Adrenal gland (tissue), 5 donors: ENCODE measurements at regions not wholly inside any gene's neighbourhood (a gene's known extent, or its start where the extent isn't known, plus 50 kb on each side); places are given as distances from the start of the nearest gene placed in this dataset.

Experiments used
- CTCF ChIP-seq, 6 experiments: fragments of 450-650 bp in 4 of 6; fragments of 200-600 bp in 2 of 6; sonication (generic) in 1 of 6; IDR thresholded peaks; 1 replicate in 5 of 6; 2 replicates in 1 of 6; pipeline versions ENCODE4 v1.5.1 to v1.8.0; 2016 to 2021; ENCODE audit warnings: antibody characterized with exemption in 6 of 6, mild to moderate bottlenecking in 2 of 6, moderate library complexity in 1 of 6
- POLR2A ChIP-seq, 2 donors: fragments of 450-650 bp; IDR thresholded peaks; one replicate each; pipeline ENCODE4 v1.6.1; 2017; ENCODE audit warnings: antibody characterized with exemption in 2 of 2, mild to moderate bottlenecking in 2 of 2, moderate library complexity in 1 of 2
- donor health status: DM: no; HTN: no; CAD: no.

- no peak for TF ChIP-seq CTCF (IDR thresholded peaks at IDR 0.05)
- no peak for TF ChIP-seq POLR2A (IDR thresholded peaks at IDR 0.05)
These were observed 63.5 kb upstream of the FN1 start for GRCh38 chr2:215499331-215499730.
